Skin of body (tissue), 1 donor: ENCODE measurements at regions not wholly inside any gene's neighbourhood (a gene's known extent, or its start where the extent isn't known, plus 50 kb on each side); places are given as distances from the start of the nearest gene placed in this dataset.
A peak's percentile ranks its signal among the peaks of the same experiment; 100 is the strongest.
"Not testable (repeated sequence)": the region's sequence is repeated elsewhere in the genome, so short reads cannot be mapped to it uniquely, and the experiment has no call there.

Source experiments
- DNase-seq: peaks from one replicate; lab custom pipeline; 2025; lab: John Stamatoyannopoulos, UW

GRCh38 chr20:60788070-60788469 lies 464.0 kb upstream of the CDH4 start:
- DNase-seq: no peak

GRCh38 chr20:60789399-60789798 lies 462.7 kb upstream of the CDH4 start:
- DNase-seq: no peak

- DNase-seq: not testable (repeated sequence)
These were observed 461.7 kb upstream of the CDH4 start for GRCh38 chr20:60790339-60790738.

- DNase-seq: no peak
These were observed 460.2 kb upstream of the CDH4 start for GRCh38 chr20:60791823-60792222.

- DNase-seq: no peak
These were observed 459.1 kb upstream of the CDH4 start for GRCh38 chr20:60792941-60793340.

GRCh38 chr20:60794674-60795073 lies 457.4 kb upstream of the CDH4 start:
- peak; percentile 75 for DNase-seq

- no peak for DNase-seq
These were observed 456.4 kb upstream of the CDH4 start for GRCh38 chr20:60795651-60796050.

- DNase-seq: no peak
These were observed 451.9 kb upstream of the CDH4 start for GRCh38 chr20:60800185-60800584.

GRCh38 chr20:60802676-60803075 lies 449.4 kb upstream of the CDH4 start:
- DNase-seq: no peak

- DNase-seq: no peak
These were observed 448.6 kb upstream of the CDH4 start for GRCh38 chr20:60803335-60804055.

GRCh38 chr20:60804240-60804917 lies 447.7 kb upstream of the CDH4 start:
- DNase-seq: no peak

- no peak for DNase-seq
These were observed 447.0 kb upstream of the CDH4 start for GRCh38 chr20:60804918-60805630.

- no peak for DNase-seq
These were observed 445.7 kb upstream of the CDH4 start for GRCh38 chr20:60806354-60806753.

GRCh38 chr20:60806824-60807223 lies 445.2 kb upstream of the CDH4 start:
- DNase-seq: no peak

- DNase-seq: no peak
These were observed 443.9 kb upstream of the CDH4 start for GRCh38 chr20:60808003-60808672.

- no peak for DNase-seq
These were observed 443.4 kb upstream of the CDH4 start for GRCh38 chr20:60808701-60809100.

GRCh38 chr20:60810561-60810960 lies 441.5 kb upstream of the CDH4 start:
- no peak for DNase-seq

- no peak for DNase-seq
These were observed 439.5 kb upstream of the CDH4 start for GRCh38 chr20:60812561-60812960.

- no peak for DNase-seq
These were observed 439.0 kb upstream of the CDH4 start for GRCh38 chr20:60813066-60813465.

GRCh38 chr20:60815656-60816055 lies 436.4 kb upstream of the CDH4 start:
- DNase-seq: no peak

- no peak for DNase-seq
These were observed 435.2 kb upstream of the CDH4 start for GRCh38 chr20:60816901-60817300.

GRCh38 chr20:60817891-60818290 lies 434.2 kb upstream of the CDH4 start:
- no peak for DNase-seq
